Fibroblast of lung (primary cell): ENCODE measurements at regions not wholly inside any gene's neighbourhood (a gene's known extent, or its start where the extent isn't known, plus 50 kb on each side); places are given as distances from the start of the nearest gene placed in this dataset.

Experiments used
- DNase-seq, 2 donors: peaks; one replicate each; pipeline versions ENCODE4 v3.0.0 to v3.0.0-alpha.2; 2010; ENCODE audit warnings: low read depth in 2 of 2
- H2AFZ ChIP-seq: 2 replicates; pipeline ENCODE4 v1.5.1; 2012; ENCODE audit warnings: low read length, control low read depth, inconsistent platforms
- H3K27ac ChIP-seq: 2 replicates; pipeline ENCODE4 v1.5.1; 2011; ENCODE audit warnings: low read length, control low read depth; ENCODE audit not compliant: insufficient read depth
- H3K27me3 ChIP-seq: 2 replicates; pipeline ENCODE4 v1.5.1; 2011; ENCODE audit warnings: mild to moderate bottlenecking, low read length; ENCODE audit not compliant: control insufficient read depth, insufficient read depth
- H3K36me3 ChIP-seq: 2 replicates; pipeline ENCODE4 v1.5.1; 2011; ENCODE audit warnings: low read length; ENCODE audit not compliant: control insufficient read depth, insufficient read depth
- H3K4me1 ChIP-seq: 2 replicates; pipeline ENCODE4 v1.5.1; 2011; ENCODE audit warnings: low read length; ENCODE audit not compliant: control insufficient read depth, insufficient read depth; ENCODE audit errors: extremely low read depth
- H3K4me2 ChIP-seq: 2 replicates; pipeline ENCODE4 v1.5.1; 2011; ENCODE audit warnings: low read length, control low read depth; ENCODE audit not compliant: insufficient read depth; ENCODE audit errors: extremely low read depth
- H3K4me3 ChIP-seq, 4 experiments: fragments of 200-600 bp in 1 of 4; sonication (generic) in 1 of 4; replicated peaks in 1 of 4; 2 replicates each; pipeline ENCODE4 v1.5.1; 2011 to 2016; ENCODE audit warnings: low read length in 4 of 4, low read depth in 3 of 4, mild to moderate bottlenecking in 3 of 4, control low read depth in 2 of 4, inconsistent platforms in 1 of 4, mixed read lengths in 1 of 4; ENCODE audit not compliant: insufficient read depth in 1 of 4; ENCODE audit errors: control extremely low read depth in 1 of 4
- H3K79me2 ChIP-seq: 2 replicates; pipeline ENCODE4 v1.5.1; 2012; ENCODE audit warnings: mild to moderate bottlenecking, low read length, inconsistent platforms; ENCODE audit not compliant: control insufficient read depth, insufficient read depth
- H3K9ac ChIP-seq: 2 replicates; pipeline ENCODE4 v1.5.1; 2011; ENCODE audit warnings: mild to moderate bottlenecking, low read length, control low read depth; ENCODE audit not compliant: insufficient read depth
- H3K9me3 ChIP-seq: 2 replicates; pipeline ENCODE4 v1.5.1; 2012; ENCODE audit warnings: low read depth, low read length; ENCODE audit not compliant: control insufficient read depth, insufficient read depth
- H4K20me1 ChIP-seq: 2 replicates; pipeline ENCODE4 v1.5.1; 2011; ENCODE audit warnings: low read length; ENCODE audit not compliant: control insufficient read depth, insufficient read depth; ENCODE audit errors: extremely low read depth
- CTCF ChIP-seq, 2 donors: IDR thresholded peaks in 1 of 2; conservative IDR thresholded peaks in 1 of 2; 1 replicate in 1 of 2; 2 replicates in 1 of 2; pipeline ENCODE4 v1.5.1; 2011 to 2012; ENCODE audit warnings: low read length in 2 of 2, control low read depth in 1 of 2, inconsistent platforms in 1 of 2, low read depth in 1 of 2, mild to moderate bottlenecking in 1 of 2
- EZH2 ChIP-seq: IDR thresholded peaks from 2 replicates; pipeline ENCODE4 v1.5.1; 2012; ENCODE audit warnings: low read length, control low read depth, mild to moderate bottlenecking; ENCODE audit errors: missing control alignments

GRCh38 chr5:103772248-103772647 lies 209.7 kb upstream of the NUDT12 start:
- no peak for TF ChIP-seq EZH2
- TF ChIP-seq CTCF (conservative IDR thresholded peaks at IDR 0.05 in 1 of 2, IDR thresholded peaks at IDR 0.05 in 1 of 2; ENCODE audit: low read depth in 1 of 2, low read length in 2 of 2), result no peak
- no peaks in the 10 kb centered on the region for H3K36me3 ChIP-seq
- no peak overlapping the region for H3K27ac ChIP-seq
- no peaks in the 10 kb centered on the region for H3K79me2 ChIP-seq
- no peaks in the 10 kb centered on the region for H3K9me3 ChIP-seq
- H3K4me2 ChIP-seq, result no peak overlapping the region
- no peaks in the 10 kb centered on the region for H4K20me1 ChIP-seq
- no peak overlapping the region for H2AFZ ChIP-seq
- H3K27me3 ChIP-seq, result no peaks in the 10 kb centered on the region
- no peaks in the 10 kb centered on the region for H3K4me1 ChIP-seq
- DNase-seq, result no peak
- H3K4me3 ChIP-seq, result no peak overlapping the region
- no peak overlapping the region for H3K9ac ChIP-seq

- Histone ChIP-seq H3K9ac (no peak overlapping the region), H3K27ac (no peak overlapping the region), H3K79me2 (no peaks in the 10 kb centered on the region), H4K20me1 (no peaks in the 10 kb centered on the region), H3K4me2 (no peak overlapping the region), H3K27me3 (no peaks in the 10 kb centered on the region), H3K4me1 (no peaks in the 10 kb centered on the region), H3K4me3 (no peak overlapping the region), H2AFZ (no peak overlapping the region), H3K36me3 (no peaks in the 10 kb centered on the region), H3K9me3 (no peaks in the 10 kb centered on the region)
- TF ChIP-seq EZH2 (no peak), CTCF (conservative IDR thresholded peaks at IDR 0.05 in 1 of 2, IDR thresholded peaks at IDR 0.05 in 1 of 2; ENCODE audit: low read depth in 1 of 2, low read length in 2 of 2) (no peak)
- no peak for DNase-seq
These were observed 201.8 kb upstream of the NUDT12 start for GRCh38 chr5:103764403-103764802.

GRCh38 chr5:103758996-103759395 lies 196.4 kb upstream of the NUDT12 start:
- H3K4me3 ChIP-seq, result no peak overlapping the region
- H3K79me2 ChIP-seq, result no peaks in the 10 kb centered on the region
- H3K9me3 ChIP-seq, result no peaks in the 10 kb centered on the region
- H2AFZ ChIP-seq, result no peak overlapping the region
- H3K4me2 ChIP-seq, result no peak overlapping the region
- no peak for DNase-seq
- no peaks in the 10 kb centered on the region for H3K36me3 ChIP-seq
- TF ChIP-seq CTCF (conservative IDR thresholded peaks at IDR 0.05 in 1 of 2, IDR thresholded peaks at IDR 0.05 in 1 of 2; ENCODE audit: low read depth in 1 of 2, low read length in 2 of 2) (no peak), EZH2 (no peak)
- no peaks in the 10 kb centered on the region for H3K4me1 ChIP-seq
- H3K27ac ChIP-seq, result no peak overlapping the region
- H3K27me3 ChIP-seq, result no peaks in the 10 kb centered on the region
- H3K9ac ChIP-seq, result no peak overlapping the region
- H4K20me1 ChIP-seq, result no peaks in the 10 kb centered on the region
